Ovary (tissue), 7 donors: ENCODE measurements at regions not wholly inside any gene's neighbourhood (a gene's known extent, or its start where the extent isn't known, plus 50 kb on each side); places are given as distances from the start of the nearest gene placed in this dataset.

Experiments
- DNase-seq, 5 donors: peaks; one replicate each; pipeline ENCODE4 v3.0.0-alpha.2; 2019 to 2020
- H3K27ac ChIP-seq, 2 donors: fragments of 200-600 bp; one replicate each; pipeline versions ENCODE4 v1.5.1 to v1.8.0; 2019 to 2022
- H3K27me3 ChIP-seq: fragments of 200-600 bp; one replicate; pipeline ENCODE4 v1.8.0; 2022
- H3K36me3 ChIP-seq: fragments of 200-600 bp; sonication (generic); one replicate; pipeline ENCODE4 v1.5.1; 2019
- H3K4me1 ChIP-seq: one replicate; pipeline ENCODE4 v1.8.1; 2013; ENCODE audit warnings: mild to moderate bottlenecking, moderate library complexity; ENCODE audit not compliant: insufficient read depth
- H3K4me3 ChIP-seq: fragments of 200-600 bp; sonication (generic); one replicate; pipeline ENCODE4 v1.5.1; 2017
- H3K9me3 ChIP-seq, 2 donors: fragments of 200-600 bp in 1 of 2; sonication (generic) in 1 of 2; one replicate each; pipeline versions ENCODE4 v1.5.1 to v1.8.1; 2013 to 2019; ENCODE audit warnings: mild to moderate bottlenecking in 1 of 2, moderate library complexity in 1 of 2
- CTCF ChIP-seq, 3 donors: fragments of 450-650 bp in 2 of 3; fragments of 200-600 bp in 1 of 3; IDR thresholded peaks; one replicate each; pipeline versions ENCODE4 v1.5.1 to v1.8.0; 2016 to 2022; ENCODE audit warnings: antibody characterized with exemption in 3 of 3, mild to moderate bottlenecking in 1 of 3
- EP300 ChIP-seq: sonication (generic); formaldehyde crosslinking; IDR thresholded peaks from one replicate; pipeline ENCODE4 v1.6.1; 2017; ENCODE audit warnings: antibody characterized with exemption
- POLR2A ChIP-seq: fragments of 450-650 bp; IDR thresholded peaks from one replicate; pipeline ENCODE4 v1.6.1; 2017; ENCODE audit warnings: antibody characterized with exemption, mild to moderate bottlenecking, moderate library complexity
- WGBS, 3 donors: extraction: QIAGEN DNeasy Blood & Tissue Kit in 1 of 3; methylation state at CpG; one replicate each; pipeline versions ENCODE4 v1.1.5 to v1.1.7; 2013 to 2017; 5-methylcytosine and 5-hydroxymethylcytosine counted together
- intact Hi-C, 4 donors: fragments of 100-400 bp; cut with DNase I; formaldehyde crosslinking; loops; one replicate each; pipeline versions ENCODE4 v1.11.0 to v1.15.1; 2022 to 2023
- donor health status: DM: no; HTN: no; CAD: no; lungs with moderate emphysema.
- donor health status: DM: no; HTN: no; CAD: no.
- donor health status: Bipolar disorder and iron deficiency.
- donor health status: DM: no; HTN: no; CAD: no.
- donor health status: DM: yes; HTN: yes; CAD: no.

- 54 to 61% (median 60%) methylated on average over 7 of the region's 7 CpGs for WGBS, 3 donors
- no peak overlapping the region for H3K27ac ChIP-seq
- intact Hi-C loops = no loop called here
- TF ChIP-seq POLR2A (no peak), CTCF (IDR thresholded peaks at IDR 0.05) (no peak), EP300 (no peak)
- H3K9me3 ChIP-seq = no peaks in the 10 kb centered on the region
- DNase-seq = no peak
- no peak overlapping the region for H3K4me3 ChIP-seq
- no peaks in the 10 kb centered on the region for H3K36me3 ChIP-seq
- no peaks in the 10 kb centered on the region for H3K27me3 ChIP-seq
- H3K4me1 ChIP-seq = no peaks in the 10 kb centered on the region
Observed at GRCh38 chr5:110338341-110339083, 388.0 kb downstream of the TMEM232 start.

- no peak overlapping the region for H3K4me3 ChIP-seq
- no peaks in the 10 kb centered on the region for H3K4me1 ChIP-seq
- H3K27ac ChIP-seq = no peak overlapping the region
- no peaks in the 10 kb centered on the region for H3K36me3 ChIP-seq
- DNase-seq = no peak
- H3K9me3 ChIP-seq = no peaks in the 10 kb centered on the region
- no peaks in the 10 kb centered on the region for H3K27me3 ChIP-seq
- WGBS, 3 donors = 91 to 98% (median 94%) methylated on average over 2 of the region's 2 CpGs
- intact Hi-C loops = no loop called here
- TF ChIP-seq POLR2A = no peak
- no peak for TF ChIP-seq EP300
- TF ChIP-seq CTCF (IDR thresholded peaks at IDR 0.05) = no peak
Observed at GRCh38 chr5:110339399-110339798, 387.1 kb downstream of the TMEM232 start.

GRCh38 chr5:110341836-110342235, 384.6 kb downstream of the TMEM232 start:
- intact Hi-C loops = no loop called here
- no peak overlapping the region for H3K4me3 ChIP-seq
- TF ChIP-seq POLR2A = no peak
- no peak for TF ChIP-seq EP300
- no peak for TF ChIP-seq CTCF (IDR thresholded peaks at IDR 0.05)
- no peak for DNase-seq
- WGBS, 3 donors = 61 to 84% (median 66%) methylated on average over 2 of the region's 2 CpGs
- H3K27ac ChIP-seq = no peak overlapping the region
- no peaks in the 10 kb centered on the region for H3K9me3 ChIP-seq
- no peaks in the 10 kb centered on the region for H3K36me3 ChIP-seq
- no peaks in the 10 kb centered on the region for H3K4me1 ChIP-seq
- no peaks in the 10 kb centered on the region for H3K27me3 ChIP-seq

DNA sequence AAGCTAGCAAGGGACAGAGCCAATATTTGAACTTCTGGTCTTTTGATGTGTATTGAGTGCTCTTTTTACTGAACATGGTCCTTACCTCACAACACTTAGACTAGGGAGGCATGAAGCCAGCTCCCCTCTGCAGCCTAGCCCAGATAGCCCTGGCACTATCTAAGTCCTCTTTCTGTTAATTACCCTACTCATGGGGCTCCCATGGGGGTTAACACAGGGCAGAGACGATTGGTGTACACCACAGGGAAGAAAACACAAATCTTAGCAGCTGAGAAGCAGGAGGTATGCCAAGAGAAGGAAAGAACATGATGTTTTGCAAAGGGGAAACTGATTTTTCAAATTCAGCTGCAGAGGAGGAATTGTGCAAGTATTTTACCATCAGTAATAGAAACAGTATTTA, 383.8 kb downstream of the TMEM232 start:
- H3K27me3 ChIP-seq = no peaks in the 10 kb centered on the region
- no peak for DNase-seq
- 3 to 7% (median 4%) methylated on average over 1 of the region's 1 CpG for WGBS, 3 donors
- intact Hi-C loops = no loop called here
- no peaks in the 10 kb centered on the region for H3K4me1 ChIP-seq
- H3K4me3 ChIP-seq = no peak overlapping the region
- TF ChIP-seq POLR2A = no peak
- TF ChIP-seq EP300 = no peak
- H3K9me3 ChIP-seq = no peaks in the 10 kb centered on the region
- no peak overlapping the region for H3K27ac ChIP-seq
- H3K36me3 ChIP-seq = no peaks in the 10 kb centered on the region

DNA sequence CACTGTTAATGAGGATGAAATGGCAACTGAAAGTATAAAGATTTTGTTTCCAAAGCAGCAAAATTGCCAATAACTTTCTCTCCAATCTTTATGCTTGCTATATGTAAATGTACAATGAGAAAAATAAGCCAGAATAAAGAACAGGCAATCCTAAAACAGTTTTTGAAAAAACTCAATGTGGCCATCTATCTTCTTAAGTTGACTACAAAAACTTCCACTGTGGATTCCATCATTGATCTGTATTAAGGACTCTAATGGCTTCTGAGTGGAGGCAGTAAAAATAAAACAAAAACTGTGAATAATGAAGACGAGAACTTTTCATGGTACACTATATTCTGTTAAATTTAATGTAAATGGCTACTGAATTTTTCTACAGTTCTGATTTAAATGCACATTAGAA, 382.9 kb downstream of the TMEM232 start:
- Histone ChIP-seq H3K4me1 (no peaks in the 10 kb centered on the region), H3K9me3 (no peaks in the 10 kb centered on the region), H3K27me3 (no peaks in the 10 kb centered on the region), H3K27ac (no peak overlapping the region), H3K4me3 (no peak overlapping the region), H3K36me3 (no peaks in the 10 kb centered on the region)
- no peak for TF ChIP-seq POLR2A
- no peak for TF ChIP-seq EP300
- no peak for TF ChIP-seq CTCF (IDR thresholded peaks at IDR 0.05)
- WGBS, 3 donors = 93 to 95% (median 94%) methylated on average over 1 of the region's 1 CpG
- DNase-seq = no peak
- intact Hi-C loops = no loop called here
